UCSD-AML1 (cell line): ENCODE measurements at regions not wholly inside any gene's neighbourhood (a gene's known extent, or its start where the extent isn't known, plus 50 kb on each side); places are given as distances from the start of the nearest gene placed in this dataset.
A peak's percentile ranks its signal among the peaks of the same experiment; 100 is the strongest.

Source experiments
- DNase-seq: peaks from one replicate; lab custom pipeline; 2025; ENCODE audit not compliant: unreplicated experiment; lab: John Stamatoyannopoulos, UW

DNA sequence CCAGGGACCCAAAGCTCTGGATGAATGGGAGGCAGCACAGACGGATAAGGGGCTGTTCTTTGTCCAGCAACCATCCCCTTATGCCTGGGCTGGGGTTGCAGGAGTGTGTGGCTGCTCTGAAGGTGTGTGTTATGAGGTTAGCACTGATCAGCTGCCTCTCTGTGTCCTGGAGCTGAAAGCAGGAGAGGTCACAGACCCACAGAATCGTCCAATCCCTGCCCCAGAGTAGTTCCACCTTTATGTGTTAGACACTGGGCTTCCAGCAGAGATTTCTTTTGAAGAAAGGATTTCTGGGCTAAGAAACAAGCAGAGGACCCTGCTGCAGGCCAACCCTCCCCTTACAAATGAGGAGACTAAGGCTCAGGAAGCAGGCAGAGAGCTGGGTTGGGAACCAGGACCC is 62.4 kb downstream of the ARL6IP4 start:
- no peak for DNase-seq

GRCh38 chr12:123041811-123042655 is 61.6 kb downstream of the ARL6IP4 start:
- DNase-seq = no peak

- DNase-seq = no peak
These were observed 60.6 kb downstream of the ARL6IP4 start for GRCh38 chr12:123041042-123041531.

- DNase-seq = no peak
These were observed 59.6 kb downstream of the ARL6IP4 start for GRCh38 chr12:123040106-123040505.

GRCh38 chr12:123038966-123039365 is 58.5 kb downstream of the ARL6IP4 start:
- DNase-seq = no peak

DNA sequence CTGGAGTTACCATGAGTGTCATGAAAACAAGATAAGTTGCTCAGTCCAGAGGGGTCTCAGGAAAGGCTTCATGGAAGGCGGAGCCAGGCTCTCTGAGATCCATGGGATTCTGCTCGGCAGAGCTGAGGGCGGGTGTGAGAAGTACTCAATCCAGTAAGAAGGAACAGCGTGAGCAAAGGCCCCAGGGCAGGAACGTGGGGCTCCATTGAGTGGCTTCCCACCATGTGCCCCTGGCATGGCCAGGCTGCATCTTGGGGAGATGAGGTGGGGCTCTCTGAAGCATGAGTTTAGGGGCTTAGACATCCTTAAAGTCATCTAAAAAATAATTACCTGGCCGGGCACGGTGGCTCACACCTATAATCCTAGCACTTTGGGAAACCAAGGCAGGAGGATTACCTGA is 58.0 kb downstream of the ARL6IP4 start:
- no peak for DNase-seq

GRCh38 chr12:123037791-123038190 is 57.3 kb downstream of the ARL6IP4 start:
- DNase-seq = no peak

- DNase-seq = no peak
These were observed 56.2 kb downstream of the ARL6IP4 start for GRCh38 chr12:123036466-123037285.

DNA sequence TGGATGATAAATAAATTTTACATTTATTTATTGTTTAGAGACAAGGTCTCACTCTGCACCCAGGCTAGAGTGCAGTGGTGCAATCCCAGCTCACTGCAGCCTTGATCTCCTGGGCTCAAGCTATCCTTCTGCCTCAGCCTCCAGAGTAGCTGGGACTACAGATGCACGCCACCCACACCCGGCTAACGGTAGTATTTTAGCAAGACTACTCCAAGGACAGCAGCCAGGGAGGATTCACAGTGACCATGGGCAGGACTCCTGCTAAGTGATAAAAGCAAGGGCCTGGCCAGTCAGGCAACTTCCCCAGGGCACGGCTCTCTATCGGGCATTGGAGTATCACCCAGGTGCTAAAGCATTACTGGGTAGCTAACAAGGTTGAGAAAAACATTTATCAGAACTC is 55.4 kb downstream of the ARL6IP4 start:
- no peak for DNase-seq

- DNase-seq = no peak
These were observed 54.4 kb downstream of the ARL6IP4 start for GRCh38 chr12:123034865-123035264.

DNA sequence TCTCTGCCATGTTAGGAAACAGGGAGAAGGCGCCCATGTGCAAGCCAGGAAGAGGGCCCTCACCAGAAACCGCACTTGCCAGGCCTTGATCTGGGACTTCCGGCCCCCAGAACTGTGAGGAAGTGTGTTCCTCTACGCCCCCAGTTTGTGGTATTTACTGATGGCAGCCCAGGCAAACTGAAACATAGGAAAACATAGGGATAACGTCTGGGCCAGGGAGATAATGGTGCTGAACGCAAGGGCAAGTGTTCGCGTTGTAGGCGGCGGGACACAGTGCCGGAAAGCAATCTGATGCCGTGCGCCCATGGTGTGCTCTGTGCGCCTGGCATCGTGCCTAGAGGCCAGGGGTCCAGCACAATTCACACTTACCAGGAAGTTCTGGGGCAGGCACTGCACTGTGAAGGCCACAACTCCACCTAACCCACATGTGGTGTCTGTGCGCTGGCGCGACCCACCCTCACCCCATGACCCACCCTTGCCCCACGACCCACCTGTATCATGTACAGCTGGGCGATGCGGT is 53.6 kb downstream of the ARL6IP4 start:
- DNase-seq = peak; percentile 96

DNA sequence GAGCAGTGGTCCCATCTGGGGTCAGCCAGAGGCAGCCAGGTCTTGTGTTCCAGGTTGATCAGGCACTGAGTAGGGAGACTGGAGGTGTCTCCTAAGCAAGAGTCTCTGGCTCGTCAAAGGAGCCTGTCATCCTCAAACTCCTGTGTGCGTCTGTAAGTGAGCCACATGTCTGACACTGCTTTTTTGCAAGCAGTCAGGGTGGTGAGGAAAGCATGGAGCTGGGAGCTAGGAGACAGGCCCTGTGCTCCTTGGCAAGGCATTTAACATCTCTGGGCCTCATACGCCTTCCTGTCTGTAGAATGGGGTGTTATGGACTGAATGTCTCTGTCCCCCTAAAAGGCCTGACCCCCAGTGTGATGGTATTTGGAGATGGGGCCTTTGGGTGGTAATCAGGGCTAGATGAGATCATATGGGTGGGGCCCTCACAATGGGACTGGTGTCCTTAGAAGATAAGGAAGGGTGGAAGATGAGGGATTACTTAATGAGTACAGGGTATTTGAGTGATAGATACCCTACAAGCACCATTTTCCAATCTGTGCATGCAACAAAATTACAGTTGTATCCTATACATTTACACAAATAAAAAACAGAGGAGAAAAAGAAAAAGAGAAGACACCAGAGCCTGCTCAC is 53.0 kb downstream of the ARL6IP4 start:
- DNase-seq = peak; percentile 52

- no peak for DNase-seq
These were observed 52.4 kb downstream of the ARL6IP4 start for GRCh38 chr12:123032736-123033391.
